GM10266 (cell line): ENCODE measurements at regions not wholly inside any gene's neighbourhood (a gene's known extent, or its start where the extent isn't known, plus 50 kb on each side); places are given as distances from the start of the nearest gene placed in this dataset.

Experiments used
- DNase-seq: peaks from one replicate; pipeline ENCODE4 v3.0.0; 2012; ENCODE audit errors: extremely low spot score
- CTCF ChIP-seq: IDR thresholded peaks from 2 replicates; pipeline ENCODE4 v1.5.1; 2012; ENCODE audit warnings: mild to moderate bottlenecking, low read depth; ENCODE audit not compliant: control insufficient read depth, insufficient read depth; ENCODE audit errors: missing control alignments

GRCh38 chr11:108994887-108995286, 330.0 kb downstream of the DDX10 start:
- TF ChIP-seq CTCF: no peak
- no peak for DNase-seq

- no peak for TF ChIP-seq CTCF
- DNase-seq: no peak
Observed at GRCh38 chr11:108997826-108998225, 333.0 kb downstream of the DDX10 start.

- no peak for TF ChIP-seq CTCF
- no peak for DNase-seq
Observed at GRCh38 chr11:109000531-109000930, 335.7 kb downstream of the DDX10 start.

- no peak for TF ChIP-seq CTCF
- DNase-seq: no peak
Observed at GRCh38 chr11:109001585-109001984, 336.7 kb downstream of the DDX10 start.

GRCh38 chr11:109012991-109013390, 348.1 kb downstream of the DDX10 start:
- TF ChIP-seq CTCF: no peak
- DNase-seq: no peak

- DNase-seq: no peak
- no peak for TF ChIP-seq CTCF
Observed at GRCh38 chr11:109015283-109015682, 350.4 kb downstream of the DDX10 start.

- TF ChIP-seq CTCF: no peak
- no peak for DNase-seq
Observed at GRCh38 chr11:109016724-109017123, 351.9 kb downstream of the DDX10 start.
